Stomach (tissue), 4 donors: ENCODE measurements at regions not wholly inside any gene's neighbourhood (a gene's known extent, or its start where the extent isn't known, plus 50 kb on each side); places are given as distances from the start of the nearest gene placed in this dataset.

Source experiments
- EP300 ChIP-seq: sonication (generic); formaldehyde crosslinking; IDR thresholded peaks from one replicate; pipeline ENCODE4 v1.6.1; 2017; ENCODE audit warnings: antibody characterized with exemption
- POLR2A ChIP-seq, 4 donors: fragments of 450-650 bp; IDR thresholded peaks; one replicate each; pipeline ENCODE4 v1.6.1; 2016; ENCODE audit warnings: antibody characterized with exemption in 4 of 4, control low read depth in 2 of 4, mild to moderate bottlenecking in 1 of 4, moderate library complexity in 1 of 4
- POLR2AphosphoS5 ChIP-seq, 3 donors: sonication (generic); formaldehyde crosslinking; IDR thresholded peaks; one replicate each; pipeline ENCODE4 v1.6.1; 2016; ENCODE audit warnings: antibody characterized with exemption in 3 of 3
- TF ChIP-seq, protein P1 (sequence below), 7 experiments: fragments of 450-650 bp in 4 of 7; fragments of 200-600 bp in 3 of 7; sonication (generic) in 3 of 7; IDR thresholded peaks; one replicate each; pipeline ENCODE4 v1.5.1; 2016 to 2019; ENCODE audit warnings: antibody characterized with exemption in 7 of 7, control low read depth in 2 of 7, mild to moderate bottlenecking in 1 of 7

DNA sequence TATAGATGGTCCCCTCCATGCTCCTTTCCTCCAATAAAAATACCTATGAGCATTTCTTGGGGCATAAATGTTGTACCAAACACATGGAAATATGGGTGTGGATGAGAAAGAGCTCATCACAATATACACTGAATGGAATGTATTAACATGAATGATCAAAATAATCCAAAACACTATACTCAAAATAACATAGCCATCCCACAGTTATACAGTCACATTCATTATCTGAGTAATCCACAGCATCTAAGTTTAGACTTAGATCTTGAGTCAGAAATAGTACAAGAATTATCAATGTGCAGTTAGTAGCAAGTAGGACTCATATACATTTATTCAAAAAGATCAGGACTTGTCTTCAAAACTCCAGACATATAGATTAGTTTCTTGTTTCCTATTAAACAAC, 175.2 kb upstream of the NREP start:
- TF ChIP-seq, protein P1, sequence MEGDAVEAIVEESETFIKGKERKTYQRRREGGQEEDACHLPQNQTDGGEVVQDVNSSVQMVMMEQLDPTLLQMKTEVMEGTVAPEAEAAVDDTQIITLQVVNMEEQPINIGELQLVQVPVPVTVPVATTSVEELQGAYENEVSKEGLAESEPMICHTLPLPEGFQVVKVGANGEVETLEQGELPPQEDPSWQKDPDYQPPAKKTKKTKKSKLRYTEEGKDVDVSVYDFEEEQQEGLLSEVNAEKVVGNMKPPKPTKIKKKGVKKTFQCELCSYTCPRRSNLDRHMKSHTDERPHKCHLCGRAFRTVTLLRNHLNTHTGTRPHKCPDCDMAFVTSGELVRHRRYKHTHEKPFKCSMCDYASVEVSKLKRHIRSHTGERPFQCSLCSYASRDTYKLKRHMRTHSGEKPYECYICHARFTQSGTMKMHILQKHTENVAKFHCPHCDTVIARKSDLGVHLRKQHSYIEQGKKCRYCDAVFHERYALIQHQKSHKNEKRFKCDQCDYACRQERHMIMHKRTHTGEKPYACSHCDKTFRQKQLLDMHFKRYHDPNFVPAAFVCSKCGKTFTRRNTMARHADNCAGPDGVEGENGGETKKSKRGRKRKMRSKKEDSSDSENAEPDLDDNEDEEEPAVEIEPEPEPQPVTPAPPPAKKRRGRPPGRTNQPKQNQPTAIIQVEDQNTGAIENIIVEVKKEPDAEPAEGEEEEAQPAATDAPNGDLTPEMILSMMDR (IDR thresholded peaks at IDR 0.05) = no peak
- TF ChIP-seq POLR2AphosphoS5 (IDR thresholded peaks at IDR 0.05) = no peak
- TF ChIP-seq POLR2A (IDR thresholded peaks at IDR 0.05) = no peak
- no peak for TF ChIP-seq EP300
